Adrenal gland (tissue), 9 donors: ENCODE measurements at regions not wholly inside any gene's neighbourhood (a gene's known extent, or its start where the extent isn't known, plus 50 kb on each side); places are given as distances from the start of the nearest gene placed in this dataset.

Experiments
- DNase-seq, 7 donors: peaks; one replicate each; pipeline ENCODE4 v3.0.0-alpha.2; 2019 to 2020
- H3K27ac ChIP-seq, 5 donors: fragments of 200-600 bp; sonication (generic) in 4 of 5; 1 replicate in 3 of 5; 2 replicates in 2 of 5; pipeline versions ENCODE4 v1.5.1 to v1.8.0; 2016 to 2020; ENCODE audit warnings: mild to moderate bottlenecking in 1 of 5
- H3K27me3 ChIP-seq: fragments of 200-600 bp; 2 replicates; pipeline ENCODE4 v1.8.0; 2021
- H3K36me3 ChIP-seq, 2 donors: fragments of 200-600 bp; replicated peaks in 1 of 2; 1 replicate in 1 of 2; 2 replicates in 1 of 2; pipeline versions ENCODE4 v1.5.1 to v1.8.0; 2018 to 2022
- H3K4me1 ChIP-seq, 2 donors: fragments of 200-600 bp; replicated peaks in 1 of 2; 1 replicate in 1 of 2; 2 replicates in 1 of 2; pipeline versions ENCODE4 v1.5.1 to v1.8.0; 2018 to 2021
- H3K4me3 ChIP-seq, 4 donors: fragments of 200-600 bp; sonication (generic) in 3 of 4; one replicate each; pipeline ENCODE4 v1.5.1; 2016 to 2018
- H3K9me3 ChIP-seq, 3 donors: fragments of 200-600 bp; sonication (generic) in 1 of 3; replicated peaks in 1 of 3; 1 replicate in 2 of 3; 2 replicates in 1 of 3; pipeline versions ENCODE4 v1.5.1 to v1.8.0; 2016 to 2021
- POLR2A ChIP-seq, 2 donors: fragments of 450-650 bp; IDR thresholded peaks; one replicate each; pipeline ENCODE4 v1.6.1; 2017; ENCODE audit warnings: antibody characterized with exemption in 2 of 2, mild to moderate bottlenecking in 2 of 2, moderate library complexity in 1 of 2
- WGBS, 4 donors: extraction: QIAGEN DNeasy Blood & Tissue Kit in 2 of 4; methylation state at CpG; one replicate each; pipeline versions ENCODE4 v1.1.5 to v1.1.7; 2013 to 2017; 5-methylcytosine and 5-hydroxymethylcytosine counted together
- intact Hi-C, 2 donors: fragments of 100-400 bp; cut with DNase I; formaldehyde crosslinking; loops; one replicate each; pipeline versions ENCODE4 v1.14.1 to v1.15.0; 2022 to 2023
- TF ChIP-seq, protein P1 (sequence below), 6 experiments: fragments of 450-650 bp in 4 of 6; fragments of 200-600 bp in 2 of 6; sonication (generic) in 1 of 6; IDR thresholded peaks; 1 replicate in 5 of 6; 2 replicates in 1 of 6; pipeline versions ENCODE4 v1.5.1 to v1.8.0; 2016 to 2021; ENCODE audit warnings: antibody characterized with exemption in 6 of 6, mild to moderate bottlenecking in 2 of 6, moderate library complexity in 1 of 6
- donor health status: healthy with polysubstance abuse.
- donor health status: Bipolar disorder and iron deficiency.
- donor health status: DM: yes; HTN: yes; CAD: no.
- donor health status: DM: no; HTN: no; CAD: no.
- donor health status: DM: no; HTN: no; CAD: no.

DNA sequence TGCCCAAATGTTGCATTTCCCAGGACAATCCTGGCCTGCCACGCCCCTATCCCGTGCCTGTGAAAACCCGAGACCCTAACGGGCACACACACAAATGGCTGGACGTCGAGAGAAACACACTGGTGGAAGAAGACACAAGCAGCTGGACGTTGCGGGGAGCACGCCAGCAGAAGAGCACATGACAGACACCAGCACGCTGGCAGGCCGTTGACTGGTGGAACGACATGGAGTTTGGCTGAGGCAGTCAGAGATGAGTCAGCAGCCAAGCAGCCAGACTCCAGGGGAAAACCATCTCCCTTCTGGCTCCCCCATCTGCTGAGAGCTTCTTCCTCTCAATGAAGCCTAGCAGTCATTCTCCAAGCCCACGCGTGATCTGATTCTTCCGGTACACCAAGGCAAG, 606.7 kb upstream of the LRRC4C start:
- Histone ChIP-seq H3K4me1 (no peaks in the 10 kb centered on the region), H3K9me3 (no peaks in the 10 kb centered on the region), H3K36me3 (no peaks in the 10 kb centered on the region), H3K27me3 (no peaks in the 10 kb centered on the region), H3K4me3 (no peak overlapping the region), H3K27ac (no peak overlapping the region)
- intact Hi-C loops = no loop called here
- WGBS, 4 donors = 84 to 95% (median 87%) methylated on average over 8 to 15 of the region's 15 CpGs
- TF ChIP-seq, protein P1, sequence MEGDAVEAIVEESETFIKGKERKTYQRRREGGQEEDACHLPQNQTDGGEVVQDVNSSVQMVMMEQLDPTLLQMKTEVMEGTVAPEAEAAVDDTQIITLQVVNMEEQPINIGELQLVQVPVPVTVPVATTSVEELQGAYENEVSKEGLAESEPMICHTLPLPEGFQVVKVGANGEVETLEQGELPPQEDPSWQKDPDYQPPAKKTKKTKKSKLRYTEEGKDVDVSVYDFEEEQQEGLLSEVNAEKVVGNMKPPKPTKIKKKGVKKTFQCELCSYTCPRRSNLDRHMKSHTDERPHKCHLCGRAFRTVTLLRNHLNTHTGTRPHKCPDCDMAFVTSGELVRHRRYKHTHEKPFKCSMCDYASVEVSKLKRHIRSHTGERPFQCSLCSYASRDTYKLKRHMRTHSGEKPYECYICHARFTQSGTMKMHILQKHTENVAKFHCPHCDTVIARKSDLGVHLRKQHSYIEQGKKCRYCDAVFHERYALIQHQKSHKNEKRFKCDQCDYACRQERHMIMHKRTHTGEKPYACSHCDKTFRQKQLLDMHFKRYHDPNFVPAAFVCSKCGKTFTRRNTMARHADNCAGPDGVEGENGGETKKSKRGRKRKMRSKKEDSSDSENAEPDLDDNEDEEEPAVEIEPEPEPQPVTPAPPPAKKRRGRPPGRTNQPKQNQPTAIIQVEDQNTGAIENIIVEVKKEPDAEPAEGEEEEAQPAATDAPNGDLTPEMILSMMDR (IDR thresholded peaks at IDR 0.05) = no peak
- no peak for TF ChIP-seq POLR2A (IDR thresholded peaks at IDR 0.05)
- no peak for DNase-seq

DNA sequence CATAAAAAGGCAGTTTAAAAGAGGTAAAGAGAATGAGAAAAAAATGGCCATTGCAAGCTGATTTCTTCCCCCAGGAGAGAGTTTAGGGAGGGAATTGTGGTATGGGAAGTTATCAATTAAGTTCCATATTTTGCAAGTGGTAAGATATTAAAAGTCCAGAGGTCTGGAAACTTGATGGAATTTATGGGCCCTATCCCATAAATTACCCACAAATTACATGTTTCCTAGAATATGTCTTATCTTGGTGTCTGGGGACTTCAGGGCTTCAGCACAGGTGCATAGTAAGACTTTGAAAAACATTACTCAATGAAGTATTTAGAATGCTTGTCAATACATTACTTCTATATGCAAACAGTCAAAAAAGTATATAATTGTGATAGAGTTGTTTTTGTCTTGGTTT, 614.9 kb upstream of the LRRC4C start:
- TF ChIP-seq, protein P1 (IDR thresholded peaks at IDR 0.05) = no peak
- no peak for TF ChIP-seq POLR2A (IDR thresholded peaks at IDR 0.05)
- Histone ChIP-seq H3K36me3 (no peaks in the 10 kb centered on the region), H3K4me3 (no peak overlapping the region), H3K4me1 (no peaks in the 10 kb centered on the region), H3K27me3 (no peaks in the 10 kb centered on the region), H3K27ac (no peak overlapping the region), H3K9me3 (no peaks in the 10 kb centered on the region)
- intact Hi-C loops = no loop called here
- DNase-seq = no peak

DNA sequence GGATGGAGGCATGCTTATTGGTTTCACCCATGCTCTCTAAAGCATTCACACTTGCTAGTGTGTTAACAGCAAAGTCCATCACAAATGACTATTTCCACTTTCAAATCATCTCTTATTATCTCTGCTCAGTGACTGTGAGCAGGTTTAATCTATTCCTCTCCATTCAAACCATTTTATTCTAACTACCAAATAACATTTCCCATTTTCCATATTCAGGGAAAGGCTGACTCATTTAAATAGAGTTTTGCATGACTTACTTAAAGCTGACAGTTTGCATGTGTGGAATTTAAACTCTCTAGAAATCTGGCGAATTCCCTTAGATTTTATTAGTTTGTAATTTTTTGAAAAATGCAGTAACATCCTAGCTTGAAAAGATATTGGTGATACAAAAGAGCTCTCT, 615.7 kb upstream of the LRRC4C start:
- H3K4me1 ChIP-seq = no peaks in the 10 kb centered on the region
- WGBS, 4 donors = 68 to 81% (median 81%) methylated on average over 1 of the region's 1 CpG
- no peaks in the 10 kb centered on the region for H3K27me3 ChIP-seq
- TF ChIP-seq, protein P1 (IDR thresholded peaks at IDR 0.05) = no peak
- TF ChIP-seq POLR2A (IDR thresholded peaks at IDR 0.05) = no peak
- intact Hi-C loops = no loop called here
- DNase-seq = no peak
- H3K36me3 ChIP-seq = no peaks in the 10 kb centered on the region
- H3K27ac ChIP-seq = no peak overlapping the region
- no peak overlapping the region for H3K4me3 ChIP-seq
- no peaks in the 10 kb centered on the region for H3K9me3 ChIP-seq

DNA sequence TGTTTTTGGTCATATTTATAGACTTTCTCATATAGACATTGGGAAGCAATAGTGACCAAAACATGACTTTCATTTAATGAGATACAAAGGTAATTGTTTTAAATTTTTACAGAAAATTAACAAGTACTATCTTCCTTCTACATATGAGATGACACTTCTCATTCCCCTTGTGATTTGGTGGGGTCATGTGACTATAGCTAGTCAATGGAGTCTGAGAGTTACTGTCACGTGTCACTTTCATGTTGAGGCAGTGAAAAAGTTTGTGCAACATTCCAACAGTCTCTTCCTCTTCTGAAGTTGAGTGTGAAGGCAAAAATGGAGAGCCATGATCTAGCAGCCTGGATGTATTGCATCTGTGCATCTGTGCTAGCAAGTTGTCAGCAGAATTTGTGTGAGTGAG, 618.3 kb upstream of the LRRC4C start:
- Histone ChIP-seq H3K36me3 (no peaks in the 10 kb centered on the region), H3K4me1 (no peaks in the 10 kb centered on the region), H3K27me3 (no peaks in the 10 kb centered on the region), H3K4me3 (no peak overlapping the region), H3K9me3 (no peaks in the 10 kb centered on the region), H3K27ac (no peak overlapping the region)
- WGBS, 4 donors = 67 to 87% (median 72%) methylated on average over 1 of the region's 1 CpG
- no peak for DNase-seq
- no peak for TF ChIP-seq POLR2A (IDR thresholded peaks at IDR 0.05)
- TF ChIP-seq, protein P1 (IDR thresholded peaks at IDR 0.05) = no peak
- intact Hi-C loops = no loop called here
